Thymus (tissue), 11 donors: ENCODE measurements at regions not wholly inside any gene's neighbourhood (a gene's known extent, or its start where the extent isn't known, plus 50 kb on each side); places are given as distances from the start of the nearest gene placed in this dataset.

Source experiments
- DNase-seq, 9 donors: peaks; one replicate each; pipeline ENCODE4 v3.0.0-alpha.2; 2013; ENCODE audit warnings: low spot score in 9 of 9, low read depth in 6 of 9, missing footprints in 1 of 9
- H3K27ac ChIP-seq, 2 donors: one replicate each; pipeline ENCODE4 v1.5.1; 2013; ENCODE audit warnings: control low read depth in 1 of 2, low read depth in 1 of 2, low read length in 1 of 2, mild to moderate bottlenecking in 1 of 2, moderate library complexity in 1 of 2
- H3K27me3 ChIP-seq, 2 donors: one replicate each; pipeline ENCODE4 v1.5.1; 2013; ENCODE audit warnings: low read length in 1 of 2; ENCODE audit not compliant: control insufficient read depth in 2 of 2, insufficient read depth in 1 of 2
- H3K36me3 ChIP-seq, 2 donors: one replicate each; pipeline ENCODE4 v1.5.1; 2013; ENCODE audit warnings: low read length in 1 of 2, mild to moderate bottlenecking in 1 of 2, moderate library complexity in 1 of 2; ENCODE audit not compliant: control insufficient read depth in 2 of 2, insufficient read depth in 2 of 2
- H3K4me1 ChIP-seq, 2 donors: one replicate each; pipeline ENCODE4 v1.5.1; 2013; ENCODE audit warnings: low read length in 2 of 2; ENCODE audit not compliant: control insufficient read depth in 2 of 2, insufficient read depth in 2 of 2
- H3K4me3 ChIP-seq, 2 donors: one replicate each; pipeline ENCODE4 v1.5.1; 2013; ENCODE audit warnings: low read length in 2 of 2, control low read depth in 1 of 2, mild to moderate bottlenecking in 1 of 2
- H3K9me3 ChIP-seq, 2 donors: one replicate each; pipeline ENCODE4 v1.5.1; 2013; ENCODE audit warnings: low read length in 1 of 2, mild to moderate bottlenecking in 1 of 2; ENCODE audit not compliant: control insufficient read depth in 2 of 2, insufficient read depth in 1 of 2
- WGBS: extraction: QIAGEN DNeasy Blood & Tissue Kit; methylation state at CpG from one replicate; pipeline ENCODE4 v1.1.7; 2013; 5-methylcytosine and 5-hydroxymethylcytosine counted together
- donor health status: healthy.

GRCh38 chr2:2682700-2683342 lies 351.7 kb upstream of the MYT1L start:
- H3K4me1 ChIP-seq, result peaks cover 49 to 64% of the 10 kb centered on the region in 2 donors
- no peak overlapping the region for H3K4me3 ChIP-seq
- H3K9me3 ChIP-seq, result no peaks in the 10 kb centered on the region
- DNase-seq, result peak in 1 of 9 donors; percentile 61
- WGBS, result 90% methylated on average over 17 of the region's 17 CpGs
- H3K27ac ChIP-seq, result peak overlapping the region in 1 of 2 donors; percentile 80
- H3K36me3 ChIP-seq, result no peaks in the 10 kb centered on the region
- H3K27me3 ChIP-seq, result no peaks in the 10 kb centered on the region

- Histone ChIP-seq H3K36me3 (no peaks in the 10 kb centered on the region), H3K9me3 (no peaks in the 10 kb centered on the region), H3K27me3 (no peaks in the 10 kb centered on the region), H3K4me3 (no peak overlapping the region), H3K27ac (peak overlapping the region in 1 of 2 donors; percentile 80), H3K4me1 (peaks cover 42 to 54% of the 10 kb centered on the region in 2 donors)
- DNase-seq, result peak in 4 of 9 donors; percentile 55 to 77 (median 57)
- 23% methylated on average over 16 of the region's 16 CpGs for WGBS
Measured at GRCh38 chr2:2681711-2682251, 350.7 kb upstream of the MYT1L start.

GRCh38 chr2:2681085-2681484 lies 350.0 kb upstream of the MYT1L start:
- no peak for DNase-seq
- 98% methylated on average over 4 of the region's 4 CpGs for WGBS
- no peaks in the 10 kb centered on the region for H3K9me3 ChIP-seq
- no peaks in the 10 kb centered on the region for H3K36me3 ChIP-seq
- H3K4me1 ChIP-seq, result peaks cover 36 to 47% of the 10 kb centered on the region in 2 donors
- no peak overlapping the region for H3K4me3 ChIP-seq
- H3K27me3 ChIP-seq, result no peaks in the 10 kb centered on the region
- no peak overlapping the region for H3K27ac ChIP-seq

GRCh38 chr2:2674831-2675230 lies 343.8 kb upstream of the MYT1L start:
- no peak overlapping the region for H3K4me3 ChIP-seq
- H3K27ac ChIP-seq, result no peak overlapping the region
- H3K9me3 ChIP-seq, result no peaks in the 10 kb centered on the region
- no peaks in the 10 kb centered on the region for H3K36me3 ChIP-seq
- DNase-seq, result no peak
- H3K27me3 ChIP-seq, result no peaks in the 10 kb centered on the region
- 97% methylated on average over 6 of the region's 6 CpGs for WGBS
- no peaks in the 10 kb centered on the region for H3K4me1 ChIP-seq

- no peak overlapping the region for H3K4me3 ChIP-seq
- WGBS, result 87% methylated on average over 3 of the region's 3 CpGs
- H3K9me3 ChIP-seq, result no peaks in the 10 kb centered on the region
- H3K27me3 ChIP-seq, result no peaks in the 10 kb centered on the region
- H3K4me1 ChIP-seq, result no peaks in the 10 kb centered on the region
- DNase-seq, result no peak
- H3K36me3 ChIP-seq, result no peaks in the 10 kb centered on the region
- no peak overlapping the region for H3K27ac ChIP-seq
Measured at GRCh38 chr2:2673406-2673805, 342.3 kb upstream of the MYT1L start.

- WGBS, result 97% methylated on average over 14 of the region's 14 CpGs
- DNase-seq, result no peak
- Histone ChIP-seq H3K27me3 (no peaks in the 10 kb centered on the region), H3K4me1 (no peaks in the 10 kb centered on the region), H3K27ac (no peak overlapping the region), H3K9me3 (no peaks in the 10 kb centered on the region), H3K4me3 (no peak overlapping the region), H3K36me3 (no peaks in the 10 kb centered on the region)
Measured at GRCh38 chr2:2672249-2672648, 341.2 kb upstream of the MYT1L start.

GRCh38 chr2:2671826-2672225 lies 340.8 kb upstream of the MYT1L start:
- Histone ChIP-seq H3K36me3 (no peaks in the 10 kb centered on the region), H3K9me3 (no peaks in the 10 kb centered on the region), H3K4me1 (no peaks in the 10 kb centered on the region), H3K4me3 (no peak overlapping the region), H3K27me3 (no peaks in the 10 kb centered on the region), H3K27ac (no peak overlapping the region)
- WGBS, result 97% methylated on average over 6 of the region's 6 CpGs
- DNase-seq, result no peak

- no peaks in the 10 kb centered on the region for H3K27me3 ChIP-seq
- no peaks in the 10 kb centered on the region for H3K4me1 ChIP-seq
- no peak overlapping the region for H3K27ac ChIP-seq
- H3K4me3 ChIP-seq, result no peak overlapping the region
- DNase-seq, result no peak
- WGBS, result 97% methylated on average over 16 of the region's 16 CpGs
- peaks cover 0 to 1% of the 10 kb centered on the region in 2 donors for H3K9me3 ChIP-seq
- H3K36me3 ChIP-seq, result no peaks in the 10 kb centered on the region
Measured at GRCh38 chr2:2669316-2669715, 338.2 kb upstream of the MYT1L start.

- no peaks in the 10 kb centered on the region for H3K4me1 ChIP-seq
- no peaks in the 10 kb centered on the region for H3K27me3 ChIP-seq
- DNase-seq, result no peak
- WGBS, result 95% methylated on average over 21 of the region's 21 CpGs
- no peak overlapping the region for H3K27ac ChIP-seq
- no peak overlapping the region for H3K4me3 ChIP-seq
- H3K36me3 ChIP-seq, result no peaks in the 10 kb centered on the region
- H3K9me3 ChIP-seq, result peaks cover 0 to 1% of the 10 kb centered on the region in 2 donors
Measured at GRCh38 chr2:2668681-2669265, 337.7 kb upstream of the MYT1L start.
